Hepatocyte (in vitro differentiated cells): ENCODE measurements at regions not wholly inside any gene's neighbourhood (a gene's known extent, or its start where the extent isn't known, plus 50 kb on each side); places are given as distances from the start of the nearest gene placed in this dataset.

ENCODE experiments used
- DNase-seq: peaks from one replicate; pipeline ENCODE4 v3.0.0-alpha.2; 2016; ENCODE audit warnings: low spot score
- H2AFZ ChIP-seq: fragments of 200-600 bp; sonication (generic); 2 replicates; pipeline ENCODE4 v1.6.0; 2016; ENCODE audit warnings: antibody characterized with exemption, mild to moderate bottlenecking
- H3K27ac ChIP-seq: fragments of 200-600 bp; sonication (generic); 2 replicates; pipeline ENCODE4 v1.5.1; 2016; ENCODE audit warnings: mild to moderate bottlenecking
- H3K27me3 ChIP-seq: fragments of 200-600 bp; sonication (generic); 2 replicates; pipeline ENCODE4 v1.6.1; 2016
- H3K36me3 ChIP-seq: fragments of 200-600 bp; sonication (generic); replicated peaks from 2 replicates; pipeline ENCODE4 v1.5.1; 2016; ENCODE audit warnings: low read depth; ENCODE audit not compliant: insufficient read depth
- H3K4me1 ChIP-seq: fragments of 200-600 bp; sonication (generic); 2 replicates; pipeline ENCODE4 v1.5.1; 2016; ENCODE audit warnings: mild to moderate bottlenecking, moderate library complexity; ENCODE audit not compliant: insufficient read depth
- H3K4me2 ChIP-seq: fragments of 200-600 bp; sonication (generic); 2 replicates; pipeline ENCODE4 v1.6.0; 2016
- H3K4me3 ChIP-seq: fragments of 200-600 bp; sonication (generic); 2 replicates; pipeline ENCODE4 v1.5.1; 2016; ENCODE audit warnings: mild to moderate bottlenecking
- H3K79me2 ChIP-seq: fragments of 200-600 bp; sonication (generic); 2 replicates; pipeline ENCODE4 v1.6.0; 2017; ENCODE audit warnings: mild to moderate bottlenecking
- H3K9me2 ChIP-seq: fragments of 200-600 bp; sonication (generic); replicated peaks from 2 replicates; pipeline ENCODE4 v1.6.0; 2017; ENCODE audit warnings: mild to moderate bottlenecking; ENCODE audit not compliant: insufficient read depth
- H3K9me3 ChIP-seq: fragments of 200-600 bp; sonication (generic); 2 replicates; pipeline ENCODE4 v1.5.1; 2016; ENCODE audit warnings: low read depth, mild to moderate bottlenecking
- H4K20me1 ChIP-seq: fragments of 200-600 bp; sonication (generic); 2 replicates; pipeline ENCODE4 v1.6.0; 2016; ENCODE audit warnings: mild to moderate bottlenecking; ENCODE audit not compliant: insufficient read depth, poor library complexity, severe bottlenecking
- CTCF ChIP-seq: fragments of 200-600 bp; sonication (generic); IDR thresholded peaks from 2 replicates; pipeline ENCODE4 v1.5.1; 2016; ENCODE audit warnings: antibody characterized with exemption, mild to moderate bottlenecking; ENCODE audit not compliant: poor library complexity
- EZH2 ChIP-seq: fragments of 200-600 bp; sonication (generic); IDR thresholded peaks from 2 replicates; pipeline ENCODE4 v1.6.1; 2016; ENCODE audit warnings: antibody characterized with exemption, mild to moderate bottlenecking, borderline replicate concordance
- EZH2phosphoT487 ChIP-seq: fragments of 200-600 bp; sonication (generic); IDR thresholded peaks from one replicate; pipeline ENCODE4 v1.6.1; 2018; ENCODE audit warnings: antibody characterized with exemption, mild to moderate bottlenecking, low read depth, moderate library complexity; ENCODE audit not compliant: unreplicated experiment, severe bottlenecking
- WGBS: methylation state at CpG from one replicate; pipeline ENCODE4 v1.1.6; 2016; ENCODE audit warnings: low lambda C conversion rate; ENCODE audit errors: missing lambda C conversion rate; 5-methylcytosine and 5-hydroxymethylcytosine counted together

DNA sequence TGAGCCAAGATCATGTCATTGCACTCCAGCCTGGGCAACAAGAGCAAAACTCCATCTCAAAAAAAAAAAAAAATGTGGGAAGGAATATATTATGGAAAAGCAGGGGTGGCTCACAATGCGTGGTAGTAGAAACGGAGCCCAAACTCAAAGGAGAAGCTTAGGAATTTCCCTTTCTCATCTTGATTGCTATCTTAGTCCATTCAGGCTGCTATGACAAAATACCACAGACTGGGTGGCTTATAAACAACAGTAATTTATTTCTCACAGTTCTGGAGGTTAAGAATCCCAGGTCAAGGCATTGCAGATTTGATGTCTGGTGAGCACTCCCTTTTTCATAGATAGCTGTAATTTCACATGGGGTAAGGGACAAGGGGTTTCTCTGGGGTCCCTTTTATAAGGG lies 153.8 kb upstream of the KRR1 start:
- Histone ChIP-seq H3K4me3 (no peak overlapping the region), H3K79me2 (no peaks in the 10 kb centered on the region), H3K27ac (peak overlapping the region; percentile 65), H2AFZ (no peak overlapping the region), H4K20me1 (no peaks in the 10 kb centered on the region), H3K27me3 (no peaks in the 10 kb centered on the region), H3K4me1 (peaks cover 27% of the 10 kb centered on the region), H3K9me3 (no peaks in the 10 kb centered on the region), H3K4me2 (no peak overlapping the region), H3K9me2 (no peaks in the 10 kb centered on the region), H3K36me3 (no peaks in the 10 kb centered on the region)
- TF ChIP-seq EZH2 (no peak), CTCF (no peak), EZH2phosphoT487 (no peak)
- no peak for DNase-seq
- WGBS: 76% methylated on average over 2 of the region's 2 CpGs

DNA sequence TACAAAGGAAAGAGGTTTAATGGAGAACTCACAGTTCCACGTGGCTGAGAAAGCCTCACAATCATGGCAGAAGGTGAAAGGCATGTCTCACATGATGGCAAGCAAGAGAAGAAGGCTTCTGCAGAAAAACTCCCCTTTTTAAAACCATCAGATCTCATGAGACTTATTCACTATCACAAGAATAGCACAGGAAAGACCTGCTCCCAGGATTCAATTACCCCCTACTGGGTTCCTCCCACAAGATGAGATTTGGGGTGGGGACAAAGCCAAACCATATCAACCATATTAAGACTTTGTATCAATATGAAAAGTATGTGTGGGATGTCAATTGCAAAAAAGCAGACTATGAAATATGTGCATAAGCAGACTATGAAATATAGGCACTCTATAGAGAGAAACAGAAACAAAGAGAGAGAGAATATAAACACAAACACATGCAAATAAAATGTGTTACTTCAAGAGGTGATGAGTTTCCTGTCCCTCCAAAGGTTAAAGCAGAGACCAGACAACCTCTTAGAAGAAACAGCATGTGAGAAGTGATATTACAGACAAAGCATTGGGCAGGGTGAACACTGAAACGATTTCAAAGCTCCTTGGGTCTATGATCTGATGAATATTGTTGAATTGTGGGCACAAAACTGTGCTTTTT lies 151.2 kb upstream of the KRR1 start:
- Histone ChIP-seq H3K9me2 (no peaks in the 10 kb centered on the region), H4K20me1 (no peaks in the 10 kb centered on the region), H3K4me2 (no peak overlapping the region), H2AFZ (no peak overlapping the region), H3K9me3 (no peaks in the 10 kb centered on the region), H3K36me3 (no peaks in the 10 kb centered on the region), H3K79me2 (no peaks in the 10 kb centered on the region), H3K27ac (no peak overlapping the region), H3K27me3 (no peaks in the 10 kb centered on the region), H3K4me1 (peaks cover 24% of the 10 kb centered on the region), H3K4me3 (no peak overlapping the region)
- WGBS: 75% methylated on average over 2 of the region's 2 CpGs
- TF ChIP-seq EZH2 (no peak), EZH2phosphoT487 (no peak), CTCF (no peak)
- DNase-seq: no peak

DNA sequence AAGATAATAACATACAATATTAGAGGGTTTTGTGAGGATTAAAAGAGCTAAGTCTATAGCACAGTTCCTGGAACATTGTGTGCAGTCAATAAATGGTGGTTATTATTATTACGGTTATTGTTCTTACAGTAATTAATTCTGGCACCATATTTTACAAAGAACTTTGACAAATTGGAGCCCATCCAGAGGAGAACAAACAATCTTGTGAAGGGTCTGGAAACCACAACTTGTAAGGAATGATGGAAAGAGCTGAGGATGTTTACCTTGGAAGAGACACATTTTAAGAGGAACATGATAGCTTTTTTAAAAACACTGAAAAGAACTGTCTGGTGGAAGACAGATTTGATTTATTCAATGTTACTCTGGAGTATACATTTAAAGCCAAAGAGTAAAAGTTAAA lies 150.5 kb upstream of the KRR1 start:
- no peak overlapping the region for H3K27ac ChIP-seq
- H3K4me1 ChIP-seq: peaks cover 17% of the 10 kb centered on the region
- no peak overlapping the region for H3K4me3 ChIP-seq
- no peaks in the 10 kb centered on the region for H3K36me3 ChIP-seq
- H3K9me3 ChIP-seq: no peaks in the 10 kb centered on the region
- H3K4me2 ChIP-seq: no peak overlapping the region
- TF ChIP-seq EZH2: no peak
- no peak for TF ChIP-seq CTCF
- TF ChIP-seq EZH2phosphoT487: no peak
- no peaks in the 10 kb centered on the region for H3K27me3 ChIP-seq
- no peaks in the 10 kb centered on the region for H3K9me2 ChIP-seq
- WGBS: 65% methylated on average over 1 of the region's 1 CpG
- no peaks in the 10 kb centered on the region for H4K20me1 ChIP-seq
- H3K79me2 ChIP-seq: no peaks in the 10 kb centered on the region
- DNase-seq: no peak
- no peak overlapping the region for H2AFZ ChIP-seq
